ENCODE measurements at regions not wholly inside any gene's neighbourhood (a gene's known extent, or its start where the extent isn't known, plus 50 kb on each side); places are given as distances from the start of the nearest gene placed in this dataset.

DNA sequence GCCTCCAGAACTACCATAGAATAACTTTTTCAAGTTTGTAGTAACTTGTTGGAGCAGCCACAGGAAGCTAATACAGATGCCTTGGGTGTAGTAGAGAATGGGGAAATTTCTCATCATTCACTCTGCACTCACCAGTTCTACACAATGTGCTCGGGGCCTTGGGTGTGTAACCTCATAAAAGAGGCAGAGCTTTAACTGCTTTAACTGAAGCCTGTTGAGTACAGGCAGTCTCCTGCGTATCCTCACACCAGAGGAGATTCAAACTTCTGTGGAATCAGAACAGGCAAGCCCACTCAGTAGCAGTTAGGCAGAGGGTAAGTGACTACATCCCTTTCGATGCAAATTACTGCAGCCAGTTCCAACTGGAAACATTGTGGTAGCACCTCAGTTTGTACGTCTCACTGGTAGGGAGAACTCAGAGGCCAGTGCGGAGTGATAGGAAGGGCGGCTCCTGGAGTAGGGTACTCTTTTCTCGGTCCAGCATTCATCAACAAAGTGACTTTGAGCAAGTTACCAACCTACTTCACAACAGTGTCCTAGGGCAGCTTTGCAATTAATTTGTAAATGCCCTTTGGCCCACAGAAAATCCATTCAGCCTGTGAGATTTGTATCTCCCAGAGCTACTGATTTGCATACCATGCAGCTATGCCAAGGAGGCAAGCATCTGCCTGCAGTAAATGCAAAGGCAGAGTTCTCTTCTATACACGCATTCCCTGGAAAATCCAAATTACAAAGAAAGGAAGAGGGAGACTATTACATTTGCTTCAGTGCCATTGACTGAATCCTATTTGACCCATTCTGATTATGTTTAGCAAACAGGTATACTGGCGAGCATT is 904.3 kb downstream of the DIAPH3 start:
- H3K27ac ChIP-seq (ENCODE audit: extremely low read length, insufficient read depth, low read length): no peak overlapping the region
- intact Hi-C loops (cut with micrococcal nuclease; ENCODE audit: unreplicated experiment): no loop called here
- DNase-seq (ENCODE audit: low spot score): no peak
- no peak overlapping the region for H3K9ac ChIP-seq (ENCODE audit: insufficient read depth, low read depth, low read length)
- ATAC-seq: no peak
- H4K20me1 ChIP-seq (ENCODE audit: insufficient read depth, low read length): no peaks in the 10 kb centered on the region
- H3K79me2 ChIP-seq (ENCODE audit: insufficient read depth, low read length): no peaks in the 10 kb centered on the region
- H3K4me1 ChIP-seq (ENCODE audit: insufficient read depth, low read length): no peaks in the 10 kb centered on the region
- FAIRE-seq: no peak
- H3K27me3 ChIP-seq (ENCODE audit: control insufficient read depth in 1 of 2, insufficient read depth in 2 of 2, low read length in 2 of 2): no peaks in the 10 kb centered on the region
- 33% methylated on average over 8 of the region's 9 CpGs for WGBS (ENCODE audit: low lambda C conversion rate)
- no peak overlapping the region for H2AFZ ChIP-seq (ENCODE audit: low read length)
- H3K4me3 ChIP-seq (replicated peaks in 1 of 3; ENCODE audit: insufficient read depth in 1 of 3, low read depth in 2 of 3, low read length in 3 of 3): no peak overlapping the region
- ChIA-PET CTCF (ENCODE audit: low intra/inter-chr PET ratio, low total read pairs) (no interaction called here), POLR2A (no interaction called here)
- no peak for TF ChIP-seq ZMYM4 (CRISPR knock-in tag; IDR thresholded peaks at IDR 0.05)
- no peak for TF ChIP-seq SRSF9 (IDR thresholded peaks at IDR 0.05; ENCODE audit: borderline replicate concordance, insufficient read depth, low read depth, low read length, poor library complexity, severe bottlenecking)
- TF ChIP-seq ZNF24 (IDR thresholded peaks at IDR 0.05): no peak
- TF ChIP-seq ZNF430 (CRISPR knock-in tag; IDR thresholded peaks at IDR 0.05): no peak
- no peak for TF ChIP-seq KLF9 (CRISPR knock-in tag; IDR thresholded peaks at IDR 0.05; ENCODE audit: low read depth)
- no peak for TF ChIP-seq NRL (CRISPR knock-in tag; IDR thresholded peaks at IDR 0.05; ENCODE audit: borderline replicate concordance)
- TF ChIP-seq, protein P1, sequence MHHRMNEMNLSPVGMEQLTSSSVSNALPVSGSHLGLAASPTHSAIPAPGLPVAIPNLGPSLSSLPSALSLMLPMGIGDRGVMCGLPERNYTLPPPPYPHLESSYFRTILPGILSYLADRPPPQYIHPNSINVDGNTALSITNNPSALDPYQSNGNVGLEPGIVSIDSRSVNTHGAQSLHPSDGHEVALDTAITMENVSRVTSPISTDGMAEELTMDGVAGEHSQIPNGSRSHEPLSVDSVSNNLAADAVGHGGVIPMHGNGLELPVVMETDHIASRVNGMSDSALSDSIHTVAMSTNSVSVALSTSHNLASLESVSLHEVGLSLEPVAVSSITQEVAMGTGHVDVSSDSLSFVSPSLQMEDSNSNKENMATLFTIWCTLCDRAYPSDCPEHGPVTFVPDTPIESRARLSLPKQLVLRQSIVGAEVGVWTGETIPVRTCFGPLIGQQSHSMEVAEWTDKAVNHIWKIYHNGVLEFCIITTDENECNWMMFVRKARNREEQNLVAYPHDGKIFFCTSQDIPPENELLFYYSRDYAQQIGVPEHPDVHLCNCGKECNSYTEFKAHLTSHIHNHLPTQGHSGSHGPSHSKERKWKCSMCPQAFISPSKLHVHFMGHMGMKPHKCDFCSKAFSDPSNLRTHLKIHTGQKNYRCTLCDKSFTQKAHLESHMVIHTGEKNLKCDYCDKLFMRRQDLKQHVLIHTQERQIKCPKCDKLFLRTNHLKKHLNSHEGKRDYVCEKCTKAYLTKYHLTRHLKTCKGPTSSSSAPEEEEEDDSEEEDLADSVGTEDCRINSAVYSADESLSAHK (CRISPR knock-in tag; IDR thresholded peaks at IDR 0.05; ENCODE audit: borderline replicate concordance): no peak
- TF ChIP-seq, protein P2, sequence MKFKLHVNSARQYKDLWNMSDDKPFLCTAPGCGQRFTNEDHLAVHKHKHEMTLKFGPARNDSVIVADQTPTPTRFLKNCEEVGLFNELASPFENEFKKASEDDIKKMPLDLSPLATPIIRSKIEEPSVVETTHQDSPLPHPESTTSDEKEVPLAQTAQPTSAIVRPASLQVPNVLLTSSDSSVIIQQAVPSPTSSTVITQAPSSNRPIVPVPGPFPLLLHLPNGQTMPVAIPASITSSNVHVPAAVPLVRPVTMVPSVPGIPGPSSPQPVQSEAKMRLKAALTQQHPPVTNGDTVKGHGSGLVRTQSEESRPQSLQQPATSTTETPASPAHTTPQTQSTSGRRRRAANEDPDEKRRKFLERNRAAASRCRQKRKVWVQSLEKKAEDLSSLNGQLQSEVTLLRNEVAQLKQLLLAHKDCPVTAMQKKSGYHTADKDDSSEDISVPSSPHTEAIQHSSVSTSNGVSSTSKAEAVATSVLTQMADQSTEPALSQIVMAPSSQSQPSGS (CRISPR knock-in tag; IDR thresholded peaks at IDR 0.05): no peak
- no peak for TF ChIP-seq ZNF333 (CRISPR knock-in tag; IDR thresholded peaks at IDR 0.05; ENCODE audit: borderline replicate concordance)
- TF ChIP-seq ZNF891 (CRISPR knock-in tag; IDR thresholded peaks at IDR 0.05): no peak
- no peak for TF ChIP-seq ZFP37 (CRISPR knock-in tag; IDR thresholded peaks at IDR 0.05; ENCODE audit: borderline replicate concordance)
- no peak for TF ChIP-seq ZNF605 (CRISPR knock-in tag; IDR thresholded peaks at IDR 0.05)
- TF ChIP-seq ZIK1 (CRISPR knock-in tag; IDR thresholded peaks at IDR 0.05; ENCODE audit: borderline replicate concordance, low read depth): no peak
- no peak for TF ChIP-seq ZNF235 (CRISPR knock-in tag; IDR thresholded peaks at IDR 0.05; ENCODE audit: borderline replicate concordance)
- no peak for TF ChIP-seq ZBTB7B (CRISPR knock-in tag; IDR thresholded peaks at IDR 0.05)
- no peak for TF ChIP-seq ZNF543 (CRISPR knock-in tag; IDR thresholded peaks at IDR 0.05)
- TF ChIP-seq SPEN (CRISPR knock-in tag; IDR thresholded peaks at IDR 0.05; ENCODE audit: low read depth): no peak
- BruUV-seq (replicated peaks): no TSS peak
- no peaks in the 10 kb centered on the region for H3K9me3 ChIP-seq (ENCODE audit: low read length)
- H3K4me2 ChIP-seq (ENCODE audit: low read depth, low read length): no peak overlapping the region
- in situ Hi-C loops (cut with HindIII; ENCODE audit: extremely low pct_ligation_motif_present, low pct_unique_long_range_greater_than_20kb): no loop called here
- no peaks in the 10 kb centered on the region for H3K36me3 ChIP-seq (replicated peaks in 1 of 2; ENCODE audit: control insufficient read depth in 1 of 2, insufficient read depth in 2 of 2, low read length in 2 of 2)

Measured in HepG2 (cell line).